Muscle layer of duodenum (tissue), 2 donors: ENCODE measurements at regions not wholly inside any gene's neighbourhood (a gene's known extent, or its start where the extent isn't known, plus 50 kb on each side); places are given as distances from the start of the nearest gene placed in this dataset.

ENCODE experiments used
- H3K27ac ChIP-seq: one replicate; pipeline ENCODE4 v1.7.0; 2013; ENCODE audit warnings: mild to moderate bottlenecking, low read length
- H3K27me3 ChIP-seq: one replicate; pipeline ENCODE4 v1.7.0; 2013; ENCODE audit warnings: low read depth, mild to moderate bottlenecking, control low read depth, low read length
- H3K36me3 ChIP-seq, 2 donors: one replicate each; pipeline ENCODE4 v1.7.0; 2013; ENCODE audit warnings: low read length in 2 of 2, control low read depth in 1 of 2, mild to moderate bottlenecking in 1 of 2; ENCODE audit not compliant: insufficient read depth in 2 of 2, control insufficient read depth in 1 of 2
- H3K4me1 ChIP-seq, 2 donors: one replicate each; pipeline ENCODE4 v1.7.0; 2013; ENCODE audit warnings: low read length in 2 of 2, mild to moderate bottlenecking in 2 of 2, control low read depth in 1 of 2, moderate library complexity in 1 of 2; ENCODE audit not compliant: insufficient read depth in 2 of 2, control insufficient read depth in 1 of 2
- H3K4me3 ChIP-seq, 2 donors: one replicate each; pipeline ENCODE4 v1.7.0; 2013; ENCODE audit warnings: low read length in 2 of 2, low read depth in 1 of 2, mild to moderate bottlenecking in 1 of 2
- H3K9me3 ChIP-seq, 2 donors: one replicate each; pipeline ENCODE4 v1.7.0; 2013; ENCODE audit warnings: low read length in 2 of 2, control low read depth in 1 of 2, mild to moderate bottlenecking in 1 of 2; ENCODE audit not compliant: control insufficient read depth in 1 of 2
- donor health status: healthy.

DNA sequence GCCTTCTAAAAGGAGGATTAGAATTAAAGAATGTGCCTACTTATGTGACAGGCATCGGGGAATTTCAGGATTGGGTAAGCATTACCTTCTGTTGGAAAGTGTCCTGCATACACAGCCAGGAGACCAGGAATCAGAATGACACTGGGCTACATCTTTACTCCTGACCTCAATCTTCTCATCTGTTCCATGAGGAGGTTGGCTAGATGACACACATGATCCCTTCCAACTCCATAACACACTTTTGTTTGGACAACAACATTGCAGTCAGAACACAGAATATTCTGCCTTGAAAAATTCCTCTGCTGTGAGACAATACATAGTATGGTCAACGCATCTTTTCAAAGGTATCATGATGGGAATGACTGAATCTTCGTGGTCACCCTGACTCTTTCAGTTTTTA, 1281.2 kb upstream of the SORCS1 start:
- no peak overlapping the region for H3K4me3 ChIP-seq
- H3K4me1 ChIP-seq: no peaks in the 10 kb centered on the region
- H3K36me3 ChIP-seq: no peaks in the 10 kb centered on the region
- H3K27me3 ChIP-seq: no peaks in the 10 kb centered on the region
- no peaks in the 10 kb centered on the region for H3K9me3 ChIP-seq
- H3K27ac ChIP-seq: no peak overlapping the region

DNA sequence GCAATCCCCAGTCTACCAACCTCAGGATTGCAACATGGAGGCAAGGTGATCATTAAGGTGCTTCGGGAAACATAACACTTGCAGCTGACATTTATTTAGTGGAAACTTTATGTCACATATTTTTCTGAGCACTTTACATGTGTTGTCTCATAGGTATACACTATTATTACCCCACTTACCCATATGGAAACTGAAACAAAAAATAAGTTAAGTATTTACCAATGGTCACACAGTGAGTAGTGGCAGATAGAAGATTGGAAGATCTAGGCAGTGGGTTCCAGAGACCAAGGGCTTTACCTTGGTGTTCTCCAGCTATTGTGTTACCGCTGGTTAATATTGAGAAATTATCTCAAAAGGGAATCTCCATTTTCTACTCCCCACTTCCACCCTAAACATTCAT, 1279.1 kb upstream of the SORCS1 start:
- Histone ChIP-seq H3K27ac (no peak overlapping the region), H3K4me1 (no peaks in the 10 kb centered on the region)

DNA sequence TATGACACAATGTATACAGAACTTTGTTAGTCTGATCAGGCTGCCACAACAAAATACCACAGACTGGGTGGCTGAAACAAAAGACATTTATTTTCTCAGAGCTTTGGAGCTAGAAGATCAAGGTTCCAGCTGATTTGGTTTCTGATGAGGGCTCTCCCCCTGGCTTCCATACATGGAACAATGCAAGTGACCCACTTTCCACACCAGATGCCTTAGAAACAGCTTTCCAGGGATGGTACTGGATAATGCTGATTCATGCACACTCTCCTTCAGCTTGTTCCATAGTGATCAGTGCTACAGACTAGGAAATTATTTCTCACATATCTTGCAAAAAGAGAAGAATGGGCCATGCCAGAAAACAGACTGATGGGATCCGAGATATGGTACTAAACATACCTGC, 1274.9 kb upstream of the SORCS1 start:
- Histone ChIP-seq H3K36me3 (no peaks in the 10 kb centered on the region), H3K27ac (no peak overlapping the region), H3K27me3 (no peaks in the 10 kb centered on the region), H3K9me3 (no peaks in the 10 kb centered on the region), H3K4me1 (no peaks in the 10 kb centered on the region), H3K4me3 (no peak overlapping the region)

More for the DNA sequence above, 1279.1 kb upstream of the SORCS1 start:
- H3K27me3 ChIP-seq: no peaks in the 10 kb centered on the region
- no peaks in the 10 kb centered on the region for H3K9me3 ChIP-seq
- H3K36me3 ChIP-seq: no peaks in the 10 kb centered on the region
- H3K4me3 ChIP-seq: no peak overlapping the region

GRCh38 chr10:108436096-108436495, 1271.6 kb upstream of the SORCS1 start:
- H3K27me3 ChIP-seq: no peaks in the 10 kb centered on the region
- H3K36me3 ChIP-seq: no peaks in the 10 kb centered on the region
- H3K4me1 ChIP-seq: no peaks in the 10 kb centered on the region
- H3K4me3 ChIP-seq: no peak overlapping the region
- H3K9me3 ChIP-seq: no peaks in the 10 kb centered on the region
- no peak overlapping the region for H3K27ac ChIP-seq

DNA sequence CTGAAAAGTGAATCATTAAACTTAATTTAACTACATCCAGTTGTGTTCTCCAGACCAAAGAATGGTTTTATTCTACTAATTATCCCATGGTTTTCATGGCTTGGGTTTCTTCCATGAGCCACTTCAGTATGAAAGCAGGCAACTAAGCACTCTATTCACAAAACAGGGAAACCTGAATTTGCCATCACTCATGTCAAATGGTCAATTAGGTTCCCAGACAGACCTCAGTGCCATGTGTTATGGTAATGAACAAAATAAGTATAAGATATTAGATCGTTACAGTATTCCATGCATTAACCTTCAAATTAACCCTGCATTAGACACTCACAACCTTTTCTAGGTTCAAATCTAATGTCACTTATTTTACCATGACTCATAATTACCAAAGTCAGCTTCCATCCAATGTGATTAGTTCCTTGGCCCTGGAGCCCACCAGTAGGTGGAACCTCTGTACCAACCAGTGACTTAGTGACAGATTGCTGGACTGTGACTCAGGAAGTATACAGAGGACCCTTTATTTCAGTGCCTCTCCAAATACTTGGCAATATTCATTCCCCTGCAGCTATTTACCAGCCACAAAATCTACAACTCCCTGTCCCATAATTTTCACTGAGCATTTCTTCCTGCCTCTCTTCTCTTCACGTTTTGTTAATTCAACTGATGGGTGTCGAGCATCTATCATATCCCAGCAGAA, 1270.2 kb upstream of the SORCS1 start:
- Histone ChIP-seq H3K27me3 (no peaks in the 10 kb centered on the region), H3K36me3 (no peaks in the 10 kb centered on the region), H3K9me3 (no peaks in the 10 kb centered on the region), H3K27ac (no peak overlapping the region), H3K4me3 (no peak overlapping the region), H3K4me1 (no peaks in the 10 kb centered on the region)

DNA sequence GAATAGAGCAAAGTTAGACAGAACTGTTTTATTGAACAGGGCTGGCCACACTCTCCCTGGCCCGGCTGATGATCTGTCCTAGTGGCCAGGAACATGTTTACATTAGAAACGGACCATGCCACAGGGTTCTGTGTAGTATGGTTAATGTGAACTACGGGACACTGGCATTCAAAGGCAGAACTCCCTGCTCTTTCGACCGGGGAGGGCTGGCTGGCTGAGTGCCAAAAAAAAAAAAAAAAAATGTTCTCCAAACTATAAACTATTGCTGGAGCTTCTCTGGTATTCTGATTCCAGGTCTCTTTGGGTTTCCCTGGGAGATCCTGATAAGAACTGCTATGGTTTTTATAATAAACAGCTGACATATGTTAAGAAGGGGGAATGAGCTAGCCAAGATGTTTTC, 1262.6 kb upstream of the SORCS1 start:
- Histone ChIP-seq H3K9me3 (no peaks in the 10 kb centered on the region), H3K27me3 (no peaks in the 10 kb centered on the region), H3K27ac (no peak overlapping the region), H3K4me3 (no peak overlapping the region), H3K36me3 (no peaks in the 10 kb centered on the region), H3K4me1 (no peaks in the 10 kb centered on the region)

DNA sequence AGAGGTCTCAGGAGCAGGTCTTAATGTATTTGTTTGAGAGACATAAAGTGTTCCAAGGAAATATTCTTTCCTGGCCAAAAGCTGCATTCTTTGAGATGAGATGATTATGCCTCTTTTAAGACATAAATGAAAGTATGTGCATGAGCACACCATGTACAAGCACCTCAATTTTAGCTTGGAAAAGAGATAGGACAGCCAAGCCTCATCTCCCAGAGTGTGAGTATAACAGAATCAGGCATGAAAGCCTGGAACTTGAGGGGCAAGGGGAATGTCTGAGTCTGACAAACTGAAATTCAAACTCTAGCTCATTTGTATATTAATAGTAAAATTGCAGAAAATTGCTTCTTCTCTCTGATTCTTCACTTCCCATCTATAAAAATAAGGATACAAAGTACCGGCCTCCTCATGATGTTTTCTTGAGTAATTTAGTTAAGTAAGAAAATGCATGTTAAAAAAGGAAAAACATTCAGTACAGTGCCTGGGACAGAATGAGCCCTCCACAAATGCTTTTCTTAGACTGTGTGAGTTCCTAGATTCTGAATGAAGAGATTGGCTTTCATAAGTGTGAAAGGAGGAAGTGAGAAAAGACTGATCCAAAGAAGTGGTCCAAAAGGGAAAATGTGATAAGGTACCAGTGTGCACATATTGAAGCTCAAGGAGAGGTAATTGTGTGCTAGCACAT, 1260.9 kb upstream of the SORCS1 start:
- Histone ChIP-seq H3K4me3 (no peak overlapping the region), H3K36me3 (no peaks in the 10 kb centered on the region), H3K27ac (no peak overlapping the region), H3K4me1 (no peaks in the 10 kb centered on the region), H3K27me3 (no peaks in the 10 kb centered on the region), H3K9me3 (no peaks in the 10 kb centered on the region)

DNA sequence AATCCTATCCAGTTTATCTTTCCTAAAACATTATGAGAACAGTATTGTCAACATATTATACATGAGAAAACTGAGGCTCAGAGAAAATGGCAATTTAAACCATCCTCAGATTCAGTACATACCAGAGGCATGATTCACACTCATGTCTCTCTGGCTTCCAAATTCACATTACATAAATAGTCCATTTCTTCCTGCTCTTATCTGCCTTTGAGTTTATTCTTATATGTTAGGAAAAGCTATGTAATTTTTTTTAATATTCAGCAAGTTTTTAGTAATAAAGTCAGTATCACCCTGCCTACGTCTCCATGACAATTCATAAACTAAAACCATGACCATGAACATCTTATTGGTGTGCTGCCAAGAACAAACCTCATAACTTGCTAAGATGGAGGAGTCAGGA, 1260.2 kb upstream of the SORCS1 start:
- Histone ChIP-seq H3K36me3 (no peaks in the 10 kb centered on the region), H3K27ac (no peak overlapping the region), H3K4me1 (no peaks in the 10 kb centered on the region), H3K9me3 (no peaks in the 10 kb centered on the region), H3K27me3 (no peaks in the 10 kb centered on the region), H3K4me3 (no peak overlapping the region)

GRCh38 chr10:108422286-108422685, 1257.8 kb upstream of the SORCS1 start:
- Histone ChIP-seq H3K4me3 (no peak overlapping the region), H3K4me1 (no peaks in the 10 kb centered on the region), H3K9me3 (no peaks in the 10 kb centered on the region), H3K36me3 (no peaks in the 10 kb centered on the region), H3K27ac (no peak overlapping the region), H3K27me3 (no peaks in the 10 kb centered on the region)

DNA sequence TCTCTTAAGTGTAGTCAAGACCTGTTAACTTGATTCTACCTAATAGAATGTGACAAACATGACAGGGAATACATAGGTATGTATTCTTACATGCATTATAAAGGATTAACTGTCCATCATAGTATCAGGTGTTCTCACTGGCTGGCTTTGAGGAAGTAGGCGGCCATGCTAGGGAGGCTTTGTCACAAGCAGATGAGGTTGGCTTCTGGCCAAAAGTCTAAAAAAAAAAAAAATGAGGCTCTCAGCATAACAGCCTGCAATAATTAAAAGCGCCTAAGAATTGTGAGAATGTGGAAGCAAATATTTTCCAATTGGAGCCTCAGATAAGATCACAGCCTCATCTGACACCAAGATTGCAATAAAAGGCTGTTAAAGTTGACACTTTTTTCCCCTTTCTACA, 1256.8 kb upstream of the SORCS1 start:
- H3K4me1 ChIP-seq: no peaks in the 10 kb centered on the region
- no peaks in the 10 kb centered on the region for H3K9me3 ChIP-seq
- no peak overlapping the region for H3K4me3 ChIP-seq
- no peaks in the 10 kb centered on the region for H3K27me3 ChIP-seq
- H3K27ac ChIP-seq: no peak overlapping the region
- H3K36me3 ChIP-seq: no peaks in the 10 kb centered on the region

DNA sequence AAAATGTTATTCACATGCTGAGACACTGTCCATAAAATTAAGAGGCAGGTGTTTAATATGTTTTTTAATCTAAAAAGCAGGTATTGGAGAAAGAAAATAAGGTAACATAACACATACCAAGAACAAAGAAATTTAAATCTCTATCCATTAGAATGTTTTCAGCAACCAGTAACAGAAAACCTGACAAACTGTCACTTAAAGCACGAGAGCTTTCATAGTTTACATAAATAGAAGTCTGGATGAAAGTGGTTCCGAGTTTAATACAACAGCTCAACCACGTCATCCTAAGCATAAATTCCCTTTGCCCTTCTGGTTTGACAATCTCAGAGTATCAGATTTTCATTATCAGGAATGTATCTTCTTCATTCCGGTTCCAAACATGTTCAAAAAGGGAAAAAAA, 1249.4 kb upstream of the SORCS1 start:
- no peak overlapping the region for H3K4me3 ChIP-seq
- H3K27me3 ChIP-seq: no peaks in the 10 kb centered on the region
- no peaks in the 10 kb centered on the region for H3K36me3 ChIP-seq
- no peaks in the 10 kb centered on the region for H3K9me3 ChIP-seq
- no peaks in the 10 kb centered on the region for H3K4me1 ChIP-seq
- H3K27ac ChIP-seq: no peak overlapping the region

GRCh38 chr10:108412323-108412722, 1247.8 kb upstream of the SORCS1 start:
- Histone ChIP-seq H3K4me3 (no peak overlapping the region), H3K27me3 (no peaks in the 10 kb centered on the region), H3K4me1 (no peaks in the 10 kb centered on the region)

More at GRCh38 chr10:108412323-108412722, 1247.8 kb upstream of the SORCS1 start:
- Histone ChIP-seq H3K27ac (no peak overlapping the region), H3K36me3 (no peaks in the 10 kb centered on the region), H3K9me3 (no peaks in the 10 kb centered on the region)
